ENCODE measurements at regions not wholly inside any gene's neighbourhood (a gene's known extent, or its start where the extent isn't known, plus 50 kb on each side); places are given as distances from the start of the nearest gene placed in this dataset.

- H3K27ac ChIP-seq = no peak overlapping the region
- no peaks in the 10 kb centered on the region for H3K36me3 ChIP-seq
- WGBS = 86% methylated on average over 3 of the region's 3 CpGs
- TF ChIP-seq EP300 (IDR thresholded peaks at IDR 0.05) (no peak), POLR2AphosphoS5 (IDR thresholded peaks at IDR 0.05) (no peak), POLR2A (IDR thresholded peaks at IDR 0.05) (no peak), CTCF (IDR thresholded peaks at IDR 0.05) (no peak)
- no peaks in the 10 kb centered on the region for H3K9me3 ChIP-seq
- H3K4me3 ChIP-seq = no peak overlapping the region
- no peak for DNase-seq (ENCODE audit: low spot score in 2 of 2)
- H3K27me3 ChIP-seq = no peaks in the 10 kb centered on the region
- H3K4me1 ChIP-seq = no peaks in the 10 kb centered on the region
These were observed 59.7 kb downstream of the NAA11 start for GRCh38 chr4:79266136-79266535.

GRCh38 chr4:79259242-79259641, 66.6 kb downstream of the NAA11 start:
- no peak overlapping the region for H3K27ac ChIP-seq
- peaks cover 3% of the 10 kb centered on the region for H3K9me3 ChIP-seq

GRCh38 chr4:79258614-79259176, 67.2 kb downstream of the NAA11 start:
- no peaks in the 10 kb centered on the region for H3K4me1 ChIP-seq
- H3K27me3 ChIP-seq = no peaks in the 10 kb centered on the region
- no peak overlapping the region for H3K27ac ChIP-seq
- 80% methylated on average over 1 of the region's 2 CpGs for WGBS
- H3K9me3 ChIP-seq = peaks cover 3% of the 10 kb centered on the region
- no peak overlapping the region for H3K4me3 ChIP-seq
- no peak for DNase-seq (ENCODE audit: low spot score in 2 of 2)
- TF ChIP-seq POLR2AphosphoS5 (IDR thresholded peaks at IDR 0.05) (no peak), POLR2A (IDR thresholded peaks at IDR 0.05) (no peak), EP300 (IDR thresholded peaks at IDR 0.05) (no peak), CTCF (IDR thresholded peaks at IDR 0.05) (no peak)
- H3K36me3 ChIP-seq = no peaks in the 10 kb centered on the region

More at GRCh38 chr4:79259242-79259641, 66.6 kb downstream of the NAA11 start:
- no peaks in the 10 kb centered on the region for H3K36me3 ChIP-seq
- no peaks in the 10 kb centered on the region for H3K27me3 ChIP-seq
- DNase-seq (ENCODE audit: low spot score in 2 of 2) = no peak
- no peak overlapping the region for H3K4me3 ChIP-seq
- H3K4me1 ChIP-seq = no peaks in the 10 kb centered on the region
- TF ChIP-seq CTCF (IDR thresholded peaks at IDR 0.05) (no peak), EP300 (IDR thresholded peaks at IDR 0.05) (no peak), POLR2AphosphoS5 (IDR thresholded peaks at IDR 0.05) (no peak), POLR2A (IDR thresholded peaks at IDR 0.05) (no peak)
- 67% methylated on average over 1 of the region's 2 CpGs for WGBS

GRCh38 chr4:79257953-79258613, 67.8 kb downstream of the NAA11 start:
- H3K4me1 ChIP-seq = no peaks in the 10 kb centered on the region
- peaks cover 3% of the 10 kb centered on the region for H3K9me3 ChIP-seq
- 100% methylated on average over 1 of the region's 5 CpGs for WGBS
- DNase-seq (ENCODE audit: low spot score in 2 of 2) = no peak
- no peaks in the 10 kb centered on the region for H3K27me3 ChIP-seq
- H3K27ac ChIP-seq = no peak overlapping the region
- H3K36me3 ChIP-seq = no peaks in the 10 kb centered on the region
- no peak overlapping the region for H3K4me3 ChIP-seq
- TF ChIP-seq CTCF (IDR thresholded peaks at IDR 0.05) = no peak
- no peak for TF ChIP-seq POLR2AphosphoS5 (IDR thresholded peaks at IDR 0.05)
- no peak for TF ChIP-seq POLR2A (IDR thresholded peaks at IDR 0.05)
- no peak for TF ChIP-seq EP300 (IDR thresholded peaks at IDR 0.05)

GRCh38 chr4:79255793-79256192, 70.1 kb downstream of the NAA11 start:
- Histone ChIP-seq H3K36me3 (no peaks in the 10 kb centered on the region), H3K4me1 (no peaks in the 10 kb centered on the region), H3K4me3 (no peak overlapping the region), H3K27me3 (no peaks in the 10 kb centered on the region), H3K9me3 (peaks cover 3% of the 10 kb centered on the region), H3K27ac (no peak overlapping the region)
- TF ChIP-seq POLR2A (IDR thresholded peaks at IDR 0.05) = no peak
- TF ChIP-seq POLR2AphosphoS5 (IDR thresholded peaks at IDR 0.05) = no peak
- no peak for TF ChIP-seq CTCF (IDR thresholded peaks at IDR 0.05)
- TF ChIP-seq EP300 (IDR thresholded peaks at IDR 0.05) = no peak
- DNase-seq (ENCODE audit: low spot score in 2 of 2) = no peak
- 74% methylated on average over 6 of the region's 6 CpGs for WGBS
